ENCODE measurements at regions not wholly inside any gene's neighbourhood (a gene's known extent, or its start where the extent isn't known, plus 50 kb on each side); places are given as distances from the start of the nearest gene placed in this dataset.

DNA sequence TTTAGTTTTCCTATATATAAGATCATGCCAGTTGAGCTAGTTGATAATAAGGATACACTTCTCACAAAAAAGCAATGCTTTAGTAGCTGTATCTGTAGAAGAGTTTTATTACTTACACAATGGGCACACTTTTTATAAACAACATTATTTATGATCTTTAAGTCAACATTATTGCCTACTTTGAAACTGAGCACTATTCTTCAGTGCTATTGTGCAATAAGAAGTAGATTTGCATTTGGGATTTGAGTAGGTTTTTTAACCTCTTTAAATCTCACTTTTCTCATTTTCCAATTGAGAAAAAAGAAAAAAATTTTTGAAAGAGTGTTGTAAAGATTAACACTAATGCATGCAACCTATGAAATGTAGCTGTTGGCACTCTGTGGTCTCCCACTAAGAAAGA lies 1198.3 kb downstream of the GALC start:
- TF ChIP-seq CTCF (IDR thresholded peaks at IDR 0.05) (no peak), POLR2AphosphoS5 (IDR thresholded peaks at IDR 0.05) (no peak), POLR2A (IDR thresholded peaks at IDR 0.05) (no peak)
- no peak for DNase-seq (ENCODE audit: low spot score in 2 of 2)
- no peak overlapping the region for H3K27ac ChIP-seq
- no peaks in the 10 kb centered on the region for H3K36me3 ChIP-seq
- no peak overlapping the region for H3K4me3 ChIP-seq
- H3K4me1 ChIP-seq = no peaks in the 10 kb centered on the region
- no peaks in the 10 kb centered on the region for H3K27me3 ChIP-seq
- no peaks in the 10 kb centered on the region for H3K9me3 ChIP-seq
- intact Hi-C loops (cut with DNase I; ENCODE audit: low total_unique reads) = no loop called here

- no peaks in the 10 kb centered on the region for H3K27me3 ChIP-seq
- intact Hi-C loops (cut with DNase I; ENCODE audit: low total_unique reads) = no loop called here
- no peaks in the 10 kb centered on the region for H3K4me1 ChIP-seq
- DNase-seq (ENCODE audit: low spot score in 2 of 2) = no peak
- H3K36me3 ChIP-seq = no peaks in the 10 kb centered on the region
- H3K9me3 ChIP-seq = no peaks in the 10 kb centered on the region
- TF ChIP-seq POLR2A (IDR thresholded peaks at IDR 0.05) = no peak
- no peak for TF ChIP-seq CTCF (IDR thresholded peaks at IDR 0.05)
- TF ChIP-seq POLR2AphosphoS5 (IDR thresholded peaks at IDR 0.05) = no peak
- no peak overlapping the region for H3K27ac ChIP-seq
- H3K4me3 ChIP-seq = no peak overlapping the region
Measured at GRCh38 chr14:86790408-86791364, 1202.3 kb downstream of the GALC start.

GRCh38 chr14:86788224-86788623 lies 1204.8 kb downstream of the GALC start:
- no peaks in the 10 kb centered on the region for H3K36me3 ChIP-seq
- H3K4me3 ChIP-seq = no peak overlapping the region
- H3K9me3 ChIP-seq = no peaks in the 10 kb centered on the region
- intact Hi-C loops (cut with DNase I; ENCODE audit: low total_unique reads) = no loop called here
- TF ChIP-seq POLR2A (IDR thresholded peaks at IDR 0.05) (no peak), POLR2AphosphoS5 (IDR thresholded peaks at IDR 0.05) (no peak), CTCF (IDR thresholded peaks at IDR 0.05) (no peak)
- H3K27me3 ChIP-seq = no peaks in the 10 kb centered on the region
- H3K27ac ChIP-seq = no peak overlapping the region
- no peak for DNase-seq (ENCODE audit: low spot score in 2 of 2)
- H3K4me1 ChIP-seq = no peaks in the 10 kb centered on the region

GRCh38 chr14:86787717-86788116 lies 1205.3 kb downstream of the GALC start:
- intact Hi-C loops (cut with DNase I; ENCODE audit: low total_unique reads) = no loop called here
- H3K9me3 ChIP-seq = no peaks in the 10 kb centered on the region
- H3K4me1 ChIP-seq = no peaks in the 10 kb centered on the region
- H3K4me3 ChIP-seq = no peak overlapping the region
- DNase-seq (ENCODE audit: low spot score in 2 of 2) = no peak
- TF ChIP-seq POLR2A (IDR thresholded peaks at IDR 0.05) (no peak), CTCF (IDR thresholded peaks at IDR 0.05) (no peak), POLR2AphosphoS5 (IDR thresholded peaks at IDR 0.05) (no peak)
- H3K27me3 ChIP-seq = no peaks in the 10 kb centered on the region
- no peak overlapping the region for H3K27ac ChIP-seq
- H3K36me3 ChIP-seq = no peaks in the 10 kb centered on the region

GRCh38 chr14:86782092-86782580 lies 1210.8 kb downstream of the GALC start:
- TF ChIP-seq CTCF (IDR thresholded peaks at IDR 0.05) = no peak
- no peak for TF ChIP-seq POLR2A (IDR thresholded peaks at IDR 0.05)
- no peak for TF ChIP-seq POLR2AphosphoS5 (IDR thresholded peaks at IDR 0.05)
- intact Hi-C loops (cut with DNase I; ENCODE audit: low total_unique reads) = no loop called here
- H3K4me1 ChIP-seq = no peaks in the 10 kb centered on the region
- H3K9me3 ChIP-seq = no peaks in the 10 kb centered on the region
- H3K4me3 ChIP-seq = no peak overlapping the region
- H3K36me3 ChIP-seq = no peaks in the 10 kb centered on the region
- H3K27ac ChIP-seq = no peak overlapping the region
- H3K27me3 ChIP-seq = no peaks in the 10 kb centered on the region
- DNase-seq (ENCODE audit: low spot score in 2 of 2) = no peak

Measured in breast epithelium (tissue), 4 donors.